ENCODE measurements at regions not wholly inside any gene's neighbourhood (a gene's known extent, or its start where the extent isn't known, plus 50 kb on each side); places are given as distances from the start of the nearest gene placed in this dataset.

DNA sequence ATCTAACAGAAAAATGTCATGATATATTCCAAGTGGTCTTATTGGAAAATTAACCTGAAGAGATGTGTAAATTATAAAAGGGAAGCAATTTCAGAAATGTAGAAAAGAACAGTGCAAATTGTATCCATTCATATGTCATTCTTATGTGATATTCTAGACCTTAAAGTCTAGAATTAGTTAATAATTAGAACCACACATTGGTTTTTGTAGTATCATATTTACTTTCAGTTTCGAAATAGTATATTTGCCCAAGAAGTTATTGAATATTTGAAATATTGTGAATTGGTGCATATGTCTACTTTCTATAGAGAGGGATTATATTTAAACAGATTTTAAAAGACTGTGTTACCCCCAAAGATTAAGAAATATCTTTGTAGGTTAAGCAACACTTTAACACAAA lies 1348.6 kb upstream of the ACVR2A start:
- TF ChIP-seq, protein P1, sequence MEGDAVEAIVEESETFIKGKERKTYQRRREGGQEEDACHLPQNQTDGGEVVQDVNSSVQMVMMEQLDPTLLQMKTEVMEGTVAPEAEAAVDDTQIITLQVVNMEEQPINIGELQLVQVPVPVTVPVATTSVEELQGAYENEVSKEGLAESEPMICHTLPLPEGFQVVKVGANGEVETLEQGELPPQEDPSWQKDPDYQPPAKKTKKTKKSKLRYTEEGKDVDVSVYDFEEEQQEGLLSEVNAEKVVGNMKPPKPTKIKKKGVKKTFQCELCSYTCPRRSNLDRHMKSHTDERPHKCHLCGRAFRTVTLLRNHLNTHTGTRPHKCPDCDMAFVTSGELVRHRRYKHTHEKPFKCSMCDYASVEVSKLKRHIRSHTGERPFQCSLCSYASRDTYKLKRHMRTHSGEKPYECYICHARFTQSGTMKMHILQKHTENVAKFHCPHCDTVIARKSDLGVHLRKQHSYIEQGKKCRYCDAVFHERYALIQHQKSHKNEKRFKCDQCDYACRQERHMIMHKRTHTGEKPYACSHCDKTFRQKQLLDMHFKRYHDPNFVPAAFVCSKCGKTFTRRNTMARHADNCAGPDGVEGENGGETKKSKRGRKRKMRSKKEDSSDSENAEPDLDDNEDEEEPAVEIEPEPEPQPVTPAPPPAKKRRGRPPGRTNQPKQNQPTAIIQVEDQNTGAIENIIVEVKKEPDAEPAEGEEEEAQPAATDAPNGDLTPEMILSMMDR (IDR thresholded peaks at IDR 0.05): no peak
- TF ChIP-seq POLR2AphosphoS5 (IDR thresholded peaks at IDR 0.05) (no peak), POLR2A (IDR thresholded peaks at IDR 0.05) (no peak)
